Endothelial cell of umbilical vein (primary cell): ENCODE measurements at regions not wholly inside any gene's neighbourhood (a gene's known extent, or its start where the extent isn't known, plus 50 kb on each side); places are given as distances from the start of the nearest gene placed in this dataset.

ENCODE experiments used
- BruUV-seq: library from RNA; stranded (reverse); fragments of 400-500 nt; replicated peaks from 2 replicates; lab custom pipeline; 2021; lab: Mats Ljungman, UMichigan
- CTCF ChIA-PET: fragments of 300-600, 350-600 bp; sonication (Branson Sonifier 250); formaldehyde crosslinking; loops from one replicate; lab custom pipeline; 2021; ENCODE audit warnings: antibody characterized with exemption, inconsistent platforms; lab: Charles Lee
- POLR2A ChIA-PET: fragments of 300-600, 350-600 bp; sonication (Branson Sonifier 250); formaldehyde crosslinking; loops from one replicate; lab custom pipeline; 2021; ENCODE audit warnings: antibody characterized with exemption, inconsistent platforms; lab: Charles Lee
- DNase-seq: peaks from one replicate; pipeline ENCODE4 v3.0.0-alpha.2; 2011; ENCODE audit warnings: low read depth, low spot score
- FAIRE-seq: peaks from 2 replicates; lab custom pipeline; 2011; peaks lifted over from hg19 to GRCh38; lab: Jason Lieb, UNC
- H2AFZ ChIP-seq: 2 replicates; pipeline ENCODE4 v1.6.0; 2012; ENCODE audit warnings: low read depth, low read length, control low read depth, inconsistent platforms
- H3K27ac ChIP-seq: 2 replicates; pipeline ENCODE4 v1.5.1; 2011; ENCODE audit warnings: low read depth, mild to moderate bottlenecking, control low read depth, low read length, moderate library complexity; ENCODE audit not compliant: insufficient read depth
- H3K27me3 ChIP-seq, 2 experiments: 2 replicates each; pipeline versions ENCODE4 v1.6.0 to v1.6.1; 2011; ENCODE audit warnings: low read length in 2 of 2, mixed read lengths in 1 of 2; ENCODE audit not compliant: control insufficient read depth in 2 of 2, insufficient read depth in 2 of 2
- H3K36me3 ChIP-seq, 2 experiments: 2 replicates in 1 of 2; 3 replicates in 1 of 2; pipeline ENCODE4 v1.5.1; 2011; ENCODE audit warnings: low read length in 2 of 2, mild to moderate bottlenecking in 1 of 2, moderate library complexity in 1 of 2; ENCODE audit not compliant: control insufficient read depth in 2 of 2, insufficient read depth in 2 of 2; ENCODE audit errors: extremely low read depth in 1 of 2
- H3K4me1 ChIP-seq: 3 replicates; pipeline ENCODE4 v1.5.1; 2011; ENCODE audit warnings: mild to moderate bottlenecking, low read length; ENCODE audit not compliant: control insufficient read depth, insufficient read depth; ENCODE audit errors: extremely low read depth
- H3K4me2 ChIP-seq: 2 replicates; pipeline ENCODE4 v1.6.1; 2011; ENCODE audit warnings: low read length, control low read depth, mixed read lengths; ENCODE audit not compliant: insufficient read depth
- H3K4me3 ChIP-seq, 3 experiments: fragments of 200-600 bp in 1 of 3; sonication (generic), shearing (Covaris generic) in 1 of 3; replicated peaks in 1 of 3; 2 replicates each; pipeline ENCODE4 v1.5.1; 2011 to 2016; ENCODE audit warnings: control low read depth in 3 of 3, low read length in 3 of 3, mild to moderate bottlenecking in 2 of 3, inconsistent platforms in 1 of 3, low read depth in 1 of 3, moderate library complexity in 1 of 3; ENCODE audit not compliant: insufficient read depth in 1 of 3
- H3K79me2 ChIP-seq: 2 replicates; pipeline ENCODE4 v1.6.0; 2012; ENCODE audit warnings: low read length, inconsistent platforms; ENCODE audit not compliant: control insufficient read depth, insufficient read depth
- H3K9ac ChIP-seq: replicated peaks from 2 replicates; pipeline ENCODE3; 2011; ENCODE audit warnings: low read length, control low read depth; ENCODE audit not compliant: insufficient read depth; ENCODE audit errors: extremely low read depth
- H3K9me1 ChIP-seq: replicated peaks from 3 replicates; pipeline ENCODE4 v1.6.0; 2011; ENCODE audit warnings: mild to moderate bottlenecking, low read length; ENCODE audit not compliant: control insufficient read depth, insufficient read depth; ENCODE audit errors: extremely low read depth
- H3K9me3 ChIP-seq: replicated peaks from 2 replicates; pipeline ENCODE4 v1.5.1; 2012; ENCODE audit warnings: low read length, inconsistent platforms; ENCODE audit not compliant: control insufficient read depth, insufficient read depth
- H4K20me1 ChIP-seq: replicated peaks from 2 replicates; pipeline ENCODE3; 2011; ENCODE audit warnings: mild to moderate bottlenecking, low read length; ENCODE audit not compliant: control insufficient read depth, insufficient read depth; ENCODE audit errors: extremely low read depth
- EZH2 ChIP-seq: IDR thresholded peaks from 2 replicates; pipeline ENCODE4 v1.6.1; 2012; ENCODE audit warnings: borderline replicate concordance, low read depth, mild to moderate bottlenecking, moderate library complexity, low read length, inconsistent platforms; ENCODE audit not compliant: severe bottlenecking
- FOS ChIP-seq: IDR thresholded peaks from 2 replicates; pipeline ENCODE4 v1.6.1; 2011; ENCODE audit warnings: mild to moderate bottlenecking, low read length, moderate library complexity, borderline replicate concordance; ENCODE audit not compliant: insufficient read depth
- GATA2 ChIP-seq: IDR thresholded peaks from 2 replicates; pipeline ENCODE4 v1.7.0; 2011; ENCODE audit warnings: low read depth, mild to moderate bottlenecking, moderate library complexity, mixed read lengths, low read length; ENCODE audit not compliant: insufficient read length, insufficient read depth
- JUN ChIP-seq: IDR thresholded peaks from 2 replicates; pipeline ENCODE4 v1.6.1; 2011; ENCODE audit warnings: borderline replicate concordance, low read depth; ENCODE audit not compliant: insufficient read length, insufficient read depth
- MYC ChIP-seq: IDR thresholded peaks from one replicate; pipeline ENCODE4 v1.6.1; 2011; ENCODE audit warnings: mild to moderate bottlenecking, low read depth, low read length
- POLR2A ChIP-seq: IDR thresholded peaks from 2 replicates; pipeline ENCODE4 v1.6.1; 2012; ENCODE audit warnings: low read depth, mild to moderate bottlenecking, control low read depth, low read length
- POLR2AphosphoS5 ChIP-seq: IDR thresholded peaks from 2 replicates; pipeline ENCODE4 v1.6.1; 2012; ENCODE audit warnings: low read depth, mild to moderate bottlenecking, control low read depth, low read length, moderate library complexity; ENCODE audit not compliant: insufficient read depth
- dilution Hi-C: fragments of 300-500 bp; cut with MboI; formaldehyde crosslinking; loops from one replicate; pipeline ENCODE4 v1.15.0; 2019; ENCODE audit warnings: low sequenced_read_pairs; ENCODE audit not compliant: extremely low pct_ligation_motif_present
- intact Hi-C: fragments of 100-400 bp; cut with micrococcal nuclease; formaldehyde crosslinking; loops from one replicate; pipeline ENCODE4 v1.10.0; 2022
- TF ChIP-seq, protein P1 (sequence below): IDR thresholded peaks from 2 replicates; pipeline ENCODE4 v1.6.1; 2011; ENCODE audit not compliant: insufficient read depth, insufficient read length
- TF ChIP-seq, protein P2 (sequence below), 2 donors: IDR thresholded peaks; 1 replicate in 1 of 2; 2 replicates in 1 of 2; pipeline ENCODE4 v1.5.1; 2011; ENCODE audit warnings: low read length in 2 of 2, mild to moderate bottlenecking in 2 of 2, moderate library complexity in 2 of 2, control low read depth in 1 of 2, inconsistent platforms in 1 of 2, low read depth in 1 of 2; ENCODE audit not compliant: insufficient read depth in 1 of 2; ENCODE audit errors: extremely low read depth in 1 of 2

DNA sequence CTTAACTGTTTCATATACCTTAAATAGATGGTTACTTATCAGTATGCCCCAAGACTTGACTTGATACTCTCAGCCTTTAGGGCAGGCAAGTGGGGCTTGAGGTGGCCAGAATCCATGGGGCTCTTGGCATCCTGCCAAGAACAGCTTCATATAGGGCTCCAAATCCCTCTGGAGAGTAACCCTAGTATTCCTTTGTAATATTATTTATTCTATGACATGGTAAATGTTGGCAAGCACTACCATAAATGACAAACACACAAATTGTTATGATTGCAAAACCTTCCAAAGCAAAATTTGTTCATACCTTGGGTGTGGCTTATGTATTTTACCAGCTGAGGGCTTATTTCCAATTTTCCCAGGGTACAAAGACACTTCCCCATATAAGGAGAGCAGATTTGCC, 257.4 kb upstream of the TRPC7 start:
- BruUV-seq = no TSS peak

More for the DNA sequence above, 257.4 kb upstream of the TRPC7 start:
- no peak overlapping the region for H3K4me3 ChIP-seq
- H3K4me2 ChIP-seq = no peak overlapping the region
- intact Hi-C loops = no loop called here
- no peak overlapping the region for H2AFZ ChIP-seq
- no peak overlapping the region for H3K9ac ChIP-seq
- H3K4me1 ChIP-seq = peaks cover 47% of the 10 kb centered on the region
- no peak for FAIRE-seq
- TF ChIP-seq POLR2AphosphoS5 = no peak
- no peak for TF ChIP-seq EZH2
- TF ChIP-seq FOS = no peak
- no peak for TF ChIP-seq MYC
- no peak for TF ChIP-seq JUN
- TF ChIP-seq POLR2A = no peak
- no peak for TF ChIP-seq GATA2
- TF ChIP-seq, protein P1, sequence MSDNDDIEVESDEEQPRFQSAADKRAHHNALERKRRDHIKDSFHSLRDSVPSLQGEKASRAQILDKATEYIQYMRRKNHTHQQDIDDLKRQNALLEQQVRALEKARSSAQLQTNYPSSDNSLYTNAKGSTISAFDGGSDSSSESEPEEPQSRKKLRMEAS = no peak
- TF ChIP-seq, protein P2, sequence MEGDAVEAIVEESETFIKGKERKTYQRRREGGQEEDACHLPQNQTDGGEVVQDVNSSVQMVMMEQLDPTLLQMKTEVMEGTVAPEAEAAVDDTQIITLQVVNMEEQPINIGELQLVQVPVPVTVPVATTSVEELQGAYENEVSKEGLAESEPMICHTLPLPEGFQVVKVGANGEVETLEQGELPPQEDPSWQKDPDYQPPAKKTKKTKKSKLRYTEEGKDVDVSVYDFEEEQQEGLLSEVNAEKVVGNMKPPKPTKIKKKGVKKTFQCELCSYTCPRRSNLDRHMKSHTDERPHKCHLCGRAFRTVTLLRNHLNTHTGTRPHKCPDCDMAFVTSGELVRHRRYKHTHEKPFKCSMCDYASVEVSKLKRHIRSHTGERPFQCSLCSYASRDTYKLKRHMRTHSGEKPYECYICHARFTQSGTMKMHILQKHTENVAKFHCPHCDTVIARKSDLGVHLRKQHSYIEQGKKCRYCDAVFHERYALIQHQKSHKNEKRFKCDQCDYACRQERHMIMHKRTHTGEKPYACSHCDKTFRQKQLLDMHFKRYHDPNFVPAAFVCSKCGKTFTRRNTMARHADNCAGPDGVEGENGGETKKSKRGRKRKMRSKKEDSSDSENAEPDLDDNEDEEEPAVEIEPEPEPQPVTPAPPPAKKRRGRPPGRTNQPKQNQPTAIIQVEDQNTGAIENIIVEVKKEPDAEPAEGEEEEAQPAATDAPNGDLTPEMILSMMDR (IDR thresholded peaks at IDR 0.05; ENCODE audit: extremely low read depth in 1 of 2, insufficient read depth in 1 of 2, low read depth in 1 of 2, low read length in 2 of 2) = no peak
- ChIA-PET CTCF (interaction anchor here (0.8 to 1.1 kb wide), 3 partner anchors 11 to 13 kb away, joined by 3 read pairs; no protein-coding TSS in a partner anchor), POLR2A (no interaction called here)
- H3K9me1 ChIP-seq = no peaks in the 10 kb centered on the region
- no peak for DNase-seq
- no peaks in the 10 kb centered on the region for H3K79me2 ChIP-seq
- dilution Hi-C loops = no loop called here
- no peaks in the 10 kb centered on the region for H3K27me3 ChIP-seq
- H3K27ac ChIP-seq = no peak overlapping the region
- H3K36me3 ChIP-seq = no peaks in the 10 kb centered on the region
- no peaks in the 10 kb centered on the region for H4K20me1 ChIP-seq
- no peaks in the 10 kb centered on the region for H3K9me3 ChIP-seq
